ENCODE measurements at regions not wholly inside any gene's neighbourhood (a gene's known extent, or its start where the extent isn't known, plus 50 kb on each side); places are given as distances from the start of the nearest gene placed in this dataset.

GRCh38 chr1:87696483-87696882, 367.8 kb downstream of the LMO4 start:
- TF ChIP-seq EZH2 (IDR thresholded peaks at IDR 0.05; ENCODE audit: insufficient read depth, low read length) (no peak), CTCF (IDR thresholded peaks at IDR 0.05; ENCODE audit: insufficient read depth, low read depth, low read length) (no peak)
- DNase-seq (ENCODE audit: low read depth) (no peak), FAIRE-seq (no peak)
- Histone ChIP-seq H3K36me3 (ENCODE audit: insufficient read depth, low read length) (no peaks in the 10 kb centered on the region), H3K27ac (ENCODE audit: low read depth, low read length) (no peak overlapping the region), H3K4me1 (ENCODE audit: insufficient read depth, low read length) (no peaks in the 10 kb centered on the region), H3K4me2 (ENCODE audit: low read length) (no peak overlapping the region), H2AFZ (ENCODE audit: low read depth, low read length) (no peak overlapping the region), H3K4me3 (ENCODE audit: insufficient read depth, low read depth, low read length) (no peak overlapping the region), H4K20me1 (ENCODE audit: insufficient read depth, low read length) (no peaks in the 10 kb centered on the region), H3K9ac (ENCODE audit: low read length) (no peak overlapping the region), H3K9me3 (ENCODE audit: insufficient read depth, low read depth, low read length) (no peaks in the 10 kb centered on the region), H3K27me3 (ENCODE audit: insufficient read depth, low read length) (no peaks in the 10 kb centered on the region), H3K79me2 (ENCODE audit: insufficient read depth, low read length) (no peaks in the 10 kb centered on the region)
- Mint-ChIP-seq H3K4me1 (ENCODE audit: low read depth, unreplicated experiment) (no peaks in the 10 kb centered on the region), H3K27me3 (ENCODE audit: low read depth, unreplicated experiment) (no peaks in the 10 kb centered on the region), H3K9me3 (ENCODE audit: unreplicated experiment) (peaks cover 6% of the 10 kb centered on the region), H3K36me3 (ENCODE audit: low read depth, unreplicated experiment) (no peaks in the 10 kb centered on the region), H3K27ac (ENCODE audit: unreplicated experiment) (no peak overlapping the region), H3K4me3 (ENCODE audit: unreplicated experiment) (no peak overlapping the region)

GRCh38 chr1:87702455-87702854, 373.8 kb downstream of the LMO4 start:
- no peak overlapping the region for H3K4me2 ChIP-seq (ENCODE audit: low read length)
- DNase-seq (ENCODE audit: low read depth) (no peak), FAIRE-seq (no peak)
- no peaks in the 10 kb centered on the region for H3K4me1 ChIP-seq (ENCODE audit: insufficient read depth, low read length)
- H3K9me3 ChIP-seq (ENCODE audit: insufficient read depth, low read depth, low read length), result no peaks in the 10 kb centered on the region
- no peaks in the 10 kb centered on the region for H3K36me3 Mint-ChIP-seq (ENCODE audit: low read depth, unreplicated experiment)
- no peaks in the 10 kb centered on the region for H3K27me3 ChIP-seq (ENCODE audit: insufficient read depth, low read length)
- H3K27ac Mint-ChIP-seq (ENCODE audit: unreplicated experiment), result no peak overlapping the region
- no peak overlapping the region for H3K27ac ChIP-seq (ENCODE audit: low read depth, low read length)
- TF ChIP-seq CTCF (IDR thresholded peaks at IDR 0.05; ENCODE audit: insufficient read depth, low read depth, low read length), result no peak
- no peak for TF ChIP-seq EZH2 (IDR thresholded peaks at IDR 0.05; ENCODE audit: insufficient read depth, low read length)
- H2AFZ ChIP-seq (ENCODE audit: low read depth, low read length), result no peak overlapping the region
- no peaks in the 10 kb centered on the region for H3K27me3 Mint-ChIP-seq (ENCODE audit: low read depth, unreplicated experiment)
- no peaks in the 10 kb centered on the region for H3K79me2 ChIP-seq (ENCODE audit: insufficient read depth, low read length)
- H3K9me3 Mint-ChIP-seq (ENCODE audit: unreplicated experiment), result peaks cover 6% of the 10 kb centered on the region
- H3K36me3 ChIP-seq (ENCODE audit: insufficient read depth, low read length), result no peaks in the 10 kb centered on the region
- no peaks in the 10 kb centered on the region for H4K20me1 ChIP-seq (ENCODE audit: insufficient read depth, low read length)
- no peak overlapping the region for H3K9ac ChIP-seq (ENCODE audit: low read length)
- no peak overlapping the region for H3K4me3 ChIP-seq (ENCODE audit: insufficient read depth, low read depth, low read length)
- no peaks in the 10 kb centered on the region for H3K4me1 Mint-ChIP-seq (ENCODE audit: low read depth, unreplicated experiment)
- H3K4me3 Mint-ChIP-seq (ENCODE audit: unreplicated experiment), result no peak overlapping the region

GRCh38 chr1:87705233-87705632, 376.6 kb downstream of the LMO4 start:
- no peaks in the 10 kb centered on the region for H3K4me1 Mint-ChIP-seq (ENCODE audit: low read depth, unreplicated experiment)
- H3K4me2 ChIP-seq (ENCODE audit: low read length), result no peak overlapping the region
- H2AFZ ChIP-seq (ENCODE audit: low read depth, low read length), result no peak overlapping the region
- H3K36me3 Mint-ChIP-seq (ENCODE audit: low read depth, unreplicated experiment), result no peaks in the 10 kb centered on the region
- H3K9me3 ChIP-seq (ENCODE audit: insufficient read depth, low read depth, low read length), result no peaks in the 10 kb centered on the region
- no peak overlapping the region for H3K4me3 Mint-ChIP-seq (ENCODE audit: unreplicated experiment)
- no peaks in the 10 kb centered on the region for H3K79me2 ChIP-seq (ENCODE audit: insufficient read depth, low read length)
- H3K27me3 ChIP-seq (ENCODE audit: insufficient read depth, low read length), result no peaks in the 10 kb centered on the region
- no peak overlapping the region for H3K9ac ChIP-seq (ENCODE audit: low read length)
- H4K20me1 ChIP-seq (ENCODE audit: insufficient read depth, low read length), result no peaks in the 10 kb centered on the region
- H3K36me3 ChIP-seq (ENCODE audit: insufficient read depth, low read length), result no peaks in the 10 kb centered on the region
- no peak overlapping the region for H3K27ac ChIP-seq (ENCODE audit: low read depth, low read length)
- H3K4me1 ChIP-seq (ENCODE audit: insufficient read depth, low read length), result no peaks in the 10 kb centered on the region
- FAIRE-seq (no peak), DNase-seq (ENCODE audit: low read depth) (no peak)
- H3K27ac Mint-ChIP-seq (ENCODE audit: unreplicated experiment), result no peak overlapping the region
- TF ChIP-seq EZH2 (IDR thresholded peaks at IDR 0.05; ENCODE audit: insufficient read depth, low read length), result no peak
- TF ChIP-seq CTCF (IDR thresholded peaks at IDR 0.05; ENCODE audit: insufficient read depth, low read depth, low read length), result no peak
- no peaks in the 10 kb centered on the region for H3K27me3 Mint-ChIP-seq (ENCODE audit: low read depth, unreplicated experiment)
- H3K9me3 Mint-ChIP-seq (ENCODE audit: unreplicated experiment), result peaks cover 5% of the 10 kb centered on the region
- no peak overlapping the region for H3K4me3 ChIP-seq (ENCODE audit: insufficient read depth, low read depth, low read length)
